H1 (cell line): ENCODE measurements at regions not wholly inside any gene's neighbourhood (a gene's known extent, or its start where the extent isn't known, plus 50 kb on each side); places are given as distances from the start of the nearest gene placed in this dataset.

Source experiments
- CTCF ChIA-PET: fragments of 300-600 bp; sonication (Branson Sonifier 250); formaldehyde crosslinking; loops from one replicate; lab custom pipeline; 2021; ENCODE audit not compliant: partially characterized antibody; lab: Charles Lee
- POLR2A ChIA-PET: fragments of 300-600 bp; sonication (Branson Sonifier 250); formaldehyde crosslinking; loops from one replicate; lab custom pipeline; 2021; ENCODE audit warnings: inconsistent platforms; ENCODE audit not compliant: partially characterized antibody; lab: Charles Lee
- DNase-seq, 2 experiments: peaks; one replicate each; pipeline versions ENCODE4 v3.0.0 to v3.0.0-alpha.2; 2010 to 2022; ENCODE audit warnings: low spot score in 2 of 2, low read depth in 1 of 2, mixed read lengths in 1 of 2
- FAIRE-seq: peaks from 2 replicates; lab custom pipeline; 2011; peaks lifted over from hg19 to GRCh38; lab: Jason Lieb, UNC
- H2AFZ ChIP-seq: 2 replicates; pipeline ENCODE4 v1.8.1; 2012; ENCODE audit warnings: low read length, inconsistent platforms
- H2AK5ac ChIP-seq: 2 replicates; pipeline ENCODE4 v1.6.1; 2013; ENCODE audit warnings: low read depth, low read length
- H2BK120ac ChIP-seq: replicated peaks from 2 replicates; pipeline ENCODE3; 2013; ENCODE audit warnings: low read depth, low read length, inconsistent platforms
- H2BK12ac ChIP-seq: 2 replicates; pipeline ENCODE4 v1.6.1; 2013; ENCODE audit warnings: low read depth, low read length
- H2BK15ac ChIP-seq: 2 replicates; pipeline ENCODE4 v1.6.1; 2013; ENCODE audit warnings: low read length
- H2BK20ac ChIP-seq: 2 replicates; pipeline ENCODE4 v1.6.1; 2013; ENCODE audit warnings: low read length
- H2BK5ac ChIP-seq: 2 replicates; pipeline ENCODE4 v1.6.1; 2013; ENCODE audit warnings: low read depth, low read length
- H3K14ac ChIP-seq: 2 replicates; pipeline ENCODE4 v1.6.1; 2013; ENCODE audit warnings: inconsistent platforms; ENCODE audit not compliant: insufficient read length
- H3K18ac ChIP-seq: 2 replicates; pipeline ENCODE4 v1.6.1; 2013; ENCODE audit warnings: low read length; ENCODE audit errors: extremely low read depth
- H3K23ac ChIP-seq: 2 replicates; pipeline ENCODE4 v1.6.1; 2013; ENCODE audit warnings: inconsistent platforms; ENCODE audit not compliant: insufficient read length
- H3K23me2 ChIP-seq: 2 replicates; pipeline ENCODE4 v1.6.1; 2013; ENCODE audit warnings: low read depth, low read length
- H3K27ac ChIP-seq: 2 replicates; pipeline ENCODE4 v1.6.1; 2011; ENCODE audit warnings: low read depth, low read length, inconsistent platforms
- H3K27me3 ChIP-seq, 4 experiments: replicated peaks in 1 of 4; 1 replicate in 1 of 4; 2 replicates in 3 of 4; pipeline versions ENCODE4 v1.6.1 to v1.8.1; 2011 to 2013; ENCODE audit warnings: low read length in 3 of 4, mild to moderate bottlenecking in 3 of 4, inconsistent platforms in 2 of 4, mixed read lengths in 2 of 4, moderate library complexity in 1 of 4; ENCODE audit not compliant: control insufficient read depth in 3 of 4, insufficient read depth in 3 of 4; ENCODE audit errors: extremely low read depth in 1 of 4
- H3K36me3 ChIP-seq, 4 experiments: 2 replicates each; pipeline versions ENCODE4 v1.6.1 to v1.8.1; 2011 to 2013; ENCODE audit warnings: mild to moderate bottlenecking in 4 of 4, low read length in 3 of 4, moderate library complexity in 2 of 4, control low read depth in 1 of 4, inconsistent platforms in 1 of 4; ENCODE audit not compliant: insufficient read depth in 4 of 4, control insufficient read depth in 2 of 4
- H3K4ac ChIP-seq: replicated peaks from 2 replicates; pipeline ENCODE3; 2013; ENCODE audit warnings: low read length, low read depth, mixed read lengths, inconsistent platforms; ENCODE audit not compliant: insufficient read length
- H3K4me1 ChIP-seq, 4 experiments: replicated peaks in 1 of 4; 1 replicate in 1 of 4; 2 replicates in 3 of 4; pipeline versions ENCODE4 v1.6.1 to v1.8.1; 2011 to 2013; ENCODE audit warnings: low read length in 3 of 4, inconsistent platforms in 2 of 4, mixed read lengths in 1 of 4; ENCODE audit not compliant: insufficient read depth in 4 of 4, control insufficient read depth in 3 of 4
- H3K4me2 ChIP-seq, 2 experiments: 2 replicates each; pipeline versions ENCODE4 v1.6.1 to v1.8.1; 2011 to 2013; ENCODE audit warnings: low read depth in 2 of 2, low read length in 2 of 2, control low read depth in 1 of 2, inconsistent platforms in 1 of 2, mild to moderate bottlenecking in 1 of 2; ENCODE audit not compliant: insufficient read depth in 1 of 2
- H3K4me3 ChIP-seq, 4 experiments: fragments of 200-600, 300-600 bp in 1 of 4; sonication (generic), shearing (Covaris generic), sonication (Bioruptor Twin) in 1 of 4; 2 replicates each; pipeline versions ENCODE4 v1.5.1 to v1.8.1; 2011 to 2016; ENCODE audit warnings: low read length in 4 of 4, low read depth in 3 of 4, control low read depth in 2 of 4, inconsistent platforms in 2 of 4, mild to moderate bottlenecking in 2 of 4, mixed read lengths in 1 of 4, moderate library complexity in 1 of 4; ENCODE audit not compliant: insufficient read depth in 2 of 4; ENCODE audit errors: extremely low read depth in 1 of 4
- H3K56ac ChIP-seq: replicated peaks from 2 replicates; pipeline ENCODE3; 2013; ENCODE audit warnings: low read depth, mild to moderate bottlenecking, mixed read lengths, low read length, inconsistent platforms; ENCODE audit not compliant: insufficient read length
- H3K79me1 ChIP-seq: 2 replicates; pipeline ENCODE4 v1.6.1; 2013; ENCODE audit warnings: low read depth, low read length, control low read depth
- H3K79me2 ChIP-seq, 2 experiments: 2 replicates each; pipeline versions ENCODE4 v1.6.1 to v1.8.1; 2012 to 2013; ENCODE audit warnings: low read length in 2 of 2, mild to moderate bottlenecking in 2 of 2, inconsistent platforms in 1 of 2; ENCODE audit not compliant: insufficient read depth in 2 of 2, control insufficient read depth in 1 of 2
- H3K9ac ChIP-seq, 4 experiments: replicated peaks in 1 of 4; 1 replicate in 1 of 4; 2 replicates in 3 of 4; pipeline versions ENCODE4 v1.6.1 to v1.8.1; 2011 to 2013; ENCODE audit warnings: low read depth in 3 of 4, low read length in 3 of 4, control low read depth in 2 of 4, mild to moderate bottlenecking in 2 of 4, moderate library complexity in 2 of 4, inconsistent platforms in 1 of 4; ENCODE audit errors: extremely low read depth in 1 of 4
- H3K9me3 ChIP-seq, 2 experiments: 2 replicates each; pipeline versions ENCODE4 v1.6.1 to v1.8.1; 2012 to 2013; ENCODE audit warnings: mild to moderate bottlenecking in 2 of 2, moderate library complexity in 2 of 2, control low read depth in 1 of 2, inconsistent platforms in 1 of 2, low read depth in 1 of 2, low read length in 1 of 2, mixed read lengths in 1 of 2; ENCODE audit not compliant: insufficient read depth in 2 of 2
- H4K20me1 ChIP-seq, 2 experiments: replicated peaks in 1 of 2; 2 replicates each; pipeline versions ENCODE3 to v1.8.1; 2011 to 2013; ENCODE audit warnings: inconsistent platforms in 2 of 2, low read length in 2 of 2, mild to moderate bottlenecking in 1 of 2; ENCODE audit not compliant: insufficient read depth in 2 of 2, control insufficient read depth in 1 of 2
- H4K5ac ChIP-seq: 2 replicates; pipeline ENCODE4 v1.6.1; 2013; ENCODE audit warnings: low read length, low read depth, mixed read lengths, inconsistent platforms; ENCODE audit not compliant: insufficient read length
- H4K8ac ChIP-seq: 2 replicates; pipeline ENCODE4 v1.8.0; 2013; ENCODE audit warnings: mild to moderate bottlenecking, moderate library complexity, low read length, inconsistent platforms; ENCODE audit not compliant: insufficient read depth; ENCODE audit errors: extremely low read depth
- H4K91ac ChIP-seq: replicated peaks from 2 replicates; pipeline ENCODE3; 2013; ENCODE audit warnings: low read length, mixed read lengths, inconsistent platforms; ENCODE audit not compliant: insufficient read length
- BACH1 ChIP-seq: IDR thresholded peaks from 2 replicates; pipeline ENCODE4 v1.6.1; 2012; ENCODE audit warnings: low read length, improper control_type of control experiment
- EGR1 ChIP-seq: IDR thresholded peaks from 2 replicates; pipeline ENCODE4 v1.6.1; 2011; ENCODE audit warnings: low read depth, low read length, borderline replicate concordance
- KDM1A ChIP-seq: fragments of 200-600, 300-600 bp; sonication (generic); IDR thresholded peaks from 2 replicates; pipeline ENCODE4 v1.7.1; 2016; ENCODE audit warnings: mild to moderate bottlenecking, low read length, borderline replicate concordance
- PHF8 ChIP-seq: fragments of 200-600 bp; sonication (generic); conservative IDR thresholded peaks from 2 replicates; pipeline ENCODE4 v1.7.1; 2012; ENCODE audit warnings: low read depth, mild to moderate bottlenecking, inconsistent platforms, low read length, moderate library complexity
- POLR2AphosphoS5 ChIP-seq: IDR thresholded peaks from 2 replicates; pipeline ENCODE4 v1.6.1; 2011; ENCODE audit warnings: low read depth, low read length
- SIN3A ChIP-seq, 2 experiments: IDR thresholded peaks in 1 of 2; conservative IDR thresholded peaks in 1 of 2; 2 replicates each; pipeline ENCODE4 v1.6.1; 2011 to 2012; ENCODE audit warnings: low read length in 2 of 2, improper control_type of control experiment in 1 of 2, low read depth in 1 of 2, mild to moderate bottlenecking in 1 of 2
- SP4 ChIP-seq: IDR thresholded peaks from 2 replicates; pipeline ENCODE4 v1.6.1; 2012; ENCODE audit warnings: low read length, inconsistent platforms
- WGBS, 2 experiments: shearing (Covaris generic) in 1 of 2; methylation state at CpG; one replicate each; pipeline versions ENCODE4 v1.1.6 to v1.1.7; 2013 to 2015; ENCODE audit warnings: low lambda C conversion rate in 2 of 2, mixed read lengths in 2 of 2, inconsistent platforms in 1 of 2, low coverage in 1 of 2, missing lambda C conversion rate in 1 of 2; ENCODE audit not compliant: insufficient replicate concordance in 2 of 2, insufficient coverage in 1 of 2, insufficient read length in 1 of 2; ENCODE audit errors: extremely low coverage in 1 of 2, missing lambda C conversion rate in 1 of 2; 5-methylcytosine and 5-hydroxymethylcytosine counted together

GRCh38 chr7:155931396-155932085, 119.3 kb upstream of the SHH start:
- Histone ChIP-seq H4K20me1 (no peaks in the 10 kb centered on the region), H3K4me3 (no peak overlapping the region), H2BK5ac (0 out of 2 replicates have a peak overlapping the region, but pooled peaks have one; percentile 23), H4K91ac (no peak overlapping the region), H3K56ac (no peak overlapping the region), H3K4me2 (no peak overlapping the region), H3K4me1 (no peaks in the 10 kb centered on the region), H2AK5ac (no peak overlapping the region), H3K79me2 (no peaks in the 10 kb centered on the region), H3K18ac (no peak overlapping the region), H3K23me2 (no peaks in the 10 kb centered on the region; the same call in 1 of the 2 replicates), H3K14ac (no peak overlapping the region), H2AFZ (no peak overlapping the region), H4K5ac (no peak overlapping the region), H2BK20ac (no peak overlapping the region), H3K79me1 (no peaks in the 10 kb centered on the region), H2BK12ac (no peak overlapping the region; the same call in 1 of the 2 replicates), H4K8ac (no peak overlapping the region), H3K27me3 (no peaks in the 10 kb centered on the region), H3K4ac (no peak overlapping the region), H3K9ac (no peak overlapping the region), H3K36me3 (no peaks in the 10 kb centered on the region), H2BK120ac (no peak overlapping the region), H2BK15ac (no peak overlapping the region), H3K23ac (no peak overlapping the region), H3K9me3 (peaks cover 0 to 3% of the 10 kb centered on the region in 2 experiments; a peak in 2 of 4 replicates), H3K27ac (no peak overlapping the region)
- ChIA-PET POLR2A (no interaction called here), CTCF (no interaction called here)
- TF ChIP-seq PHF8 (no peak), POLR2AphosphoS5 (no peak), SIN3A (conservative IDR thresholded peaks at IDR 0.05 in 1 of 2, IDR thresholded peaks at IDR 0.05 in 1 of 2; ENCODE audit: low read depth in 1 of 2, low read length in 2 of 2) (no peak), BACH1 (no peak), EGR1 (no peak), SP4 (no peak), KDM1A (no peak)
- DNase-seq (no peak), FAIRE-seq (no peak)
- 90% methylated on average over 23 of the region's 24 CpGs; no CpG with 5 or more reads in 1 of the 2 experiments for WGBS, 2 experiments
